T-helper 1 cell treated with Interleukin-12 subunit alpha and Interleukin-12 subunit beta and Interleukin-4 antibody, amounts not matched to agents 30 μg/mL and 1 μg/mL, for 36 hours (primary cell): ENCODE measurements at regions not wholly inside any gene's neighbourhood (a gene's known extent, or its start where the extent isn't known, plus 50 kb on each side); places are given as distances from the start of the nearest gene placed in this dataset.
"Not testable (repeated sequence)": the region's sequence is repeated elsewhere in the genome, so short reads cannot be mapped to it uniquely, and the experiment has no call there.

Experiments
- H3K27ac Mint-ChIP-seq: one replicate; pipeline ENCODE4 v1.8.0; 2021; ENCODE audit warnings: mild to moderate bottlenecking, mixed read lengths
- H3K27me3 Mint-ChIP-seq: one replicate; pipeline ENCODE4 v1.8.0; 2021; ENCODE audit warnings: low read depth, mixed read lengths
- H3K36me3 Mint-ChIP-seq: one replicate; pipeline ENCODE4 v1.8.0; 2021; ENCODE audit warnings: low read depth, mixed read lengths
- H3K4me1 Mint-ChIP-seq: one replicate; pipeline ENCODE4 v1.8.0; 2021; ENCODE audit warnings: low read depth, mixed read lengths
- H3K4me3 Mint-ChIP-seq: one replicate; pipeline ENCODE4 v1.8.0; 2021; ENCODE audit warnings: mild to moderate bottlenecking, moderate library complexity, mixed read lengths
- H3K9me3 Mint-ChIP-seq: one replicate; pipeline ENCODE4 v1.8.0; 2021; ENCODE audit warnings: mixed read lengths

DNA sequence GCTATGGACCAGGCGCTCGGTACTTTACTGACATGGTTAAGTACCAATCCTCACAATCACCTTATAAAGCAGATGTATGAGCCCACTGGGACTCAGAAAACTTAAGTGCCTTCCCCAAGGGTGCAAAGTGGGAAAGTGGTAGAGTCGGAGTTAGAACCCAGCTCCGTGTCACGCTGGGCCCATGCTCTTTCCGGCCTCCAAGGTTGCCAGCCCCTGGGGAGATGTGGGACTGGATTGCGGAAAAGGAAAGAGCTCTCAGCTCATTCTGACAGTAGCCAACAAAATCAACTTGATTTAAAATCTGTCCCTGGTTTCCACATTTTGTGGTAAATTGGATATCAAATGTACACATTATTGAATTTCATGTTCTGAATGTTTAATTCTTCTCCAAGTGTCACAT, 403.8 kb downstream of the DCDC2C start:
- no peaks in the 10 kb centered on the region for H3K36me3 Mint-ChIP-seq
- H3K27me3 Mint-ChIP-seq = no peaks in the 10 kb centered on the region
- H3K27ac Mint-ChIP-seq = no peak overlapping the region
- H3K9me3 Mint-ChIP-seq = no peaks in the 10 kb centered on the region
- no peak overlapping the region for H3K4me3 Mint-ChIP-seq
- H3K4me1 Mint-ChIP-seq = no peaks in the 10 kb centered on the region

DNA sequence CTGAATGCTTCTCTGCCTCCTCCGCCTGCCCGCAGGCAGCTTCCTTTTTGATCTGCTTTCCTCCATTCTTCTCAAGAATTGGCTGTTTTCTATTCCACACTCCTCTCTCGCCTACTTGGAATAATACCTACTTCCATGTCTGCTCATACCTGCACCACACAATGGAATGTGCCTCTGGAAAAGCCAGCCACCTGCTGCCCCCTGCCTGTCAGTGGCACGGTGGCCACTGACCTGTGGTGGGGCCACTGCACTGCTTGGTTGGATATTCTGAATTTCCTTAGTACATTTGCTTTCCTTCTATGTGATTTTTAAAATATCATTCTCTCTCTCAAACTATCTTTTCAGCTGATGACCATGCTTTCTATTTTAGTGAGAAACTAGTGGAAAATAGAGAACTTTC, 406.9 kb downstream of the DCDC2C start:
- Mint-ChIP-seq H3K9me3 (peaks cover 7% of the 10 kb centered on the region), H3K4me3 (no peak overlapping the region), H3K27ac (no peak overlapping the region), H3K27me3 (no peaks in the 10 kb centered on the region), H3K36me3 (no peaks in the 10 kb centered on the region), H3K4me1 (no peaks in the 10 kb centered on the region)

DNA sequence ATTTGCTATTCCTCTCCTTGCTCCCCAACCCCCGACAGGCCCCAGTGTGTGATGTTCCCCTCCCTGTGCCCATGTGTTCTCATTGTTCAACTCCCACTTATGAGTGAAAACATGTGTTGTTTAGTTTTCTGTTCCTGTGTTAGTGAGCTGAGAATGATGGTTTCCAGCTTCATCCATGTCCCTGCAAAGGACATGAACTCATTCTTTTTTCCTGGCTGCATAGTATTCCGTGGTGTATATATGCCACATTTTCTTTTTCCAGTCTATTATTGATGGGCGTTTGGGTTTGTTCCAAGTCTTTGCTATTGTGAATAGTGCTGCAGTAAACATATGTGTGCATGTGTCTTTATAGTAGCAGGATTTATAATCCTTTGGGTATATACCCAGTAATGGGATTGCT, 412.1 kb downstream of the DCDC2C start:
- H3K9me3 Mint-ChIP-seq = peaks cover 25% of the 10 kb centered on the region
- not testable (repeated sequence) for H3K4me3 Mint-ChIP-seq, H3K27me3 Mint-ChIP-seq, H3K36me3 Mint-ChIP-seq, H3K4me1 Mint-ChIP-seq, H3K27ac Mint-ChIP-seq

DNA sequence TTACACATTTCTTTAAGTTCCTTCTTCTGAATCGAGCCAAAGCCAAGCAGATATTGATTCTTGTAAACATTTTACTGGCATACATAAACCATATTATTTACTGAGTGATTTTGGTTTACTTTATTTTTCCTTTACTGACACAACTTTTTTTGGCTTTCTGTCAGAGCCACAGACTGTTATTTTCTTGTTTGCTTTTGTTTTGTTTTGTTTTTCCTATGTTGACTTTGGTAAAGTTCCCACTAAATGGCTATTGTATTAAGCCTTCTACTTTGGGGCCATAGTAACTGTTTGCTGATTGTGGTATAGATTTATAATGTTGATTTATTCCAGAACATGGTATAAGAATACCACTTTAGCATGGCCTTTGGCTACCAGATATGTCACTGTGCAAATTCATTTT, 419.4 kb downstream of the DCDC2C start:
- Mint-ChIP-seq H3K9me3 (peaks cover 14% of the 10 kb centered on the region), H3K4me3 (no peak overlapping the region), H3K27ac (no peak overlapping the region), H3K27me3 (no peaks in the 10 kb centered on the region), H3K4me1 (no peaks in the 10 kb centered on the region), H3K36me3 (no peaks in the 10 kb centered on the region)

DNA sequence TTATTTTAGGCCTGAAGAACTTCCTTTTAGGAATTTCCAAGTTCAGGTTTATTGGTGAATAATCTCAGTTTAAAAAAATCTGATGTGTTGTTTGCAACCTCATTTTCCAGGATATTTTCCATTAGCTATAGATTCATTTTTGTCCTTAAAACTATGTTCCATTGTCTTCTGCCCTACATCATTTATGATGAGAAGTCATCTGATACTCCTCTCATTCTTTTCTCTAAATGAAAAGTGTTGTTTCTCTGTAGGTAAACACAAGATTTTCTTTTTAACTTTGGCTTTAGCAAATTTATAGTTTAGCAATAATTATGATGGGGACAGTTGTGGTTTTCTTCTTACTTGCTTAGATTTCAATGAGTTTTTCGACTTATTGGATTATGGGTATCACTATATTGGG, 427.3 kb downstream of the DCDC2C start:
- Mint-ChIP-seq H3K4me1 (no peaks in the 10 kb centered on the region), H3K36me3 (no peaks in the 10 kb centered on the region), H3K4me3 (no peak overlapping the region), H3K27ac (no peak overlapping the region), H3K9me3 (peaks cover 24% of the 10 kb centered on the region), H3K27me3 (no peaks in the 10 kb centered on the region)

DNA sequence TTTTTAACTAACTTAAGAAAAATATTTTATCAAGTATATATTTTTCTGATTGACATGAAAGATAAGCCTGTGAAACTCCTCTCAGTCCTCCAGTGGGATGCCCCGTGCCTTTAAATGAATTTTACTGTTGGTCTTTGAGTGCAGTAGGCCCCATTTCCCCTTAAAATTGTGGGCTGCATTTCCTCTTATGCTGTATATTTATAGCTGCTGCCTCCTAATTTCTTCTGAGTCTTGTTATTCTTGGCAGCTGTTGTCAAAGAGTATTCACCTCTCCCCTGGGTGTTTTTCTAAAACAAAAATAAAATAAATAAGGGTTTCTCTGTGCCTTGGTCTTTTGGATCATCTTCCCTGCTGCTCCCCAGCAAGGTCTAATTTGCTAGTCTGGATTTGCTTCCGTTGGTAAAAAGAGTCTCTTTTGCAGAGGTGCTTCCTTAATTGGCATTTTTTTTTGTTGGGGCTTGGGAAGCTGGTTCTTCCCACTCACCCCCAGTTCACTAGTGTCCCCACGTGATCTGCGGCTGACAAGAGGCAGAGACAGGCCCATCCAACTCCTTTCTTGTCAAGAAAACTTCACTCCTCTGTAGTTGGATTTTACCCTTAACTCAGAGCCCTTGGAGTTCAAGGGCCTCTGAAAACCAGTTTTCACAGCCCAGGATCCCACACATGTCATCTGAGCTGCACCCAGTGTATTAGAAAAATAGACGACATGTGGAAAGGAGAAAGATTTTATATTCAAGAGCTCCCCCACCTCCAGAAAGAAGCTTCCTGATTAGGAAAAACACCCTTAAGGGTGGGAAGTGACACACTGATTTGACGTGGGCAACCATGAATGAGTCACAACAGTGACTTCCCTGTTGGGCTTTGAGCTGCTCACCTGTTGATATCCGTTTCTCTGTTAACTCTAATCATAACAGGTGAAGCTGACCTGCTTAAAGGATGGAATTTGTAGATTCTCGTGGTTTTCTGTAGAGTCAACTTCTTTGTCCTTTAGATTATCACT, 431.5 kb downstream of the DCDC2C start:
- Mint-ChIP-seq H3K9me3 (peaks cover 29% of the 10 kb centered on the region), H3K27ac (no peak overlapping the region), H3K4me3 (no peak overlapping the region), H3K4me1 (no peaks in the 10 kb centered on the region), H3K36me3 (no peaks in the 10 kb centered on the region), H3K27me3 (no peaks in the 10 kb centered on the region)

DNA sequence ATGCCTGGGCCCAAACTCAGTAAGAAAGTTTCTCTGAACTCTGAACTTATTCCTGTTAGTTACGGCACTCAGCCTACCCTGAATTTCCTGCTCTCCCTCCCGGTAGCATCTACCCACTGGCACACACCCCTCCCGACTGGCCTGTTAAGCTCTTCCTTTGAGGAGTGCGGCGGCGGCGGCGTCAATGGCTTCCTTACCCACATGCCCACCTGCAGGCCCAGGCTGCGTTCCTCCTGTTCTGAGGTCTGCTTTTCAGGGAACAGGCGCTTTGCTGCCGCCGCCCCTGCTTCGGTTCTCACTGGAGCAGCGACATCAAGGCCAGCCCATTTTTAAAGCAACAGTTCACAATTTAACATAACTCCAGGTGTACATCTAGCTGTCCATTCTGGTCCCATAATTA, 432.4 kb downstream of the DCDC2C start:
- H3K4me3 Mint-ChIP-seq = no peak overlapping the region
- no peaks in the 10 kb centered on the region for H3K27me3 Mint-ChIP-seq
- no peaks in the 10 kb centered on the region for H3K36me3 Mint-ChIP-seq
- H3K9me3 Mint-ChIP-seq = peaks cover 23% of the 10 kb centered on the region
- no peaks in the 10 kb centered on the region for H3K4me1 Mint-ChIP-seq
- no peak overlapping the region for H3K27ac Mint-ChIP-seq

DNA sequence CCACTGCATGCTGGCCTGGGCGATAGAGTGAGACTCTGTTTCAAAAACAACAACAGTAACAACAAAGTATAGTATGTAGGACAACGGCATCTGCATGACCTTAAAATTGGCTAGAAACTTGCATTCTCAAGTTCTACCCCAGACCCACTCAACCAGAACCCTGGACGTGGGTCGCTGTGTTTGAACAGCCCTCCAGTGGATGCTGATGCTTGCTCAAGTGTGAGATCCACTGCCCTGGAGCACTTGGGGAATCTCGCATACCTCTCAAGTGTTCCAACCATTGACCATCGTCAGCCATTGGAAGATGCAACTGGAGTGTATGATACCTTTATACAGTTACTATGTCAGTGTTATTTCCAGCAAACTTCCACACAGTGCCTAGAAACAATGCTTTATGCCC, 435.9 kb downstream of the DCDC2C start:
- Mint-ChIP-seq H3K36me3 (no peaks in the 10 kb centered on the region), H3K27ac (no peak overlapping the region), H3K4me3 (no peak overlapping the region), H3K9me3 (peaks cover 15% of the 10 kb centered on the region), H3K27me3 (no peaks in the 10 kb centered on the region), H3K4me1 (no peaks in the 10 kb centered on the region)

DNA sequence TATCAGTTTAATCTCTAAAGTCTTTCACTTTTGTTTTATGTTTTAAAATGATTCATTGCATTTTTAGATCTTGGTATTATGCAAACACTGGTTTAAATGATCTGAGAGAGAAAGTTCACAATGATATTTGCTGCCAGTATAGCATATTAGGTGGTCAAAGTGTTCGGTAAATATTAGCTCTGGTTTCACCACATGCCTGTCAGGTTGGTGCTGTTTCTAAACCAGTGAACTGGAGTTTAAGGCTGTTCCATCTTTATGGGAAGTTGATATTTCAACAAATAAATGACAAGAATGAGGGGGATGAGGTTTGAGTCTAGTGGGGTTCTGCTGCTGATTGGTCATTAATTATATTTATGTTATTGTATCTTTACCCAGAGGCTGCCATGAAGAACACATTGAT, 436.4 kb downstream of the DCDC2C start:
- H3K4me3 Mint-ChIP-seq = no peak overlapping the region
- H3K27ac Mint-ChIP-seq = no peak overlapping the region
- H3K27me3 Mint-ChIP-seq = no peaks in the 10 kb centered on the region
- peaks cover 19% of the 10 kb centered on the region for H3K9me3 Mint-ChIP-seq
- no peaks in the 10 kb centered on the region for H3K4me1 Mint-ChIP-seq
- no peaks in the 10 kb centered on the region for H3K36me3 Mint-ChIP-seq

DNA sequence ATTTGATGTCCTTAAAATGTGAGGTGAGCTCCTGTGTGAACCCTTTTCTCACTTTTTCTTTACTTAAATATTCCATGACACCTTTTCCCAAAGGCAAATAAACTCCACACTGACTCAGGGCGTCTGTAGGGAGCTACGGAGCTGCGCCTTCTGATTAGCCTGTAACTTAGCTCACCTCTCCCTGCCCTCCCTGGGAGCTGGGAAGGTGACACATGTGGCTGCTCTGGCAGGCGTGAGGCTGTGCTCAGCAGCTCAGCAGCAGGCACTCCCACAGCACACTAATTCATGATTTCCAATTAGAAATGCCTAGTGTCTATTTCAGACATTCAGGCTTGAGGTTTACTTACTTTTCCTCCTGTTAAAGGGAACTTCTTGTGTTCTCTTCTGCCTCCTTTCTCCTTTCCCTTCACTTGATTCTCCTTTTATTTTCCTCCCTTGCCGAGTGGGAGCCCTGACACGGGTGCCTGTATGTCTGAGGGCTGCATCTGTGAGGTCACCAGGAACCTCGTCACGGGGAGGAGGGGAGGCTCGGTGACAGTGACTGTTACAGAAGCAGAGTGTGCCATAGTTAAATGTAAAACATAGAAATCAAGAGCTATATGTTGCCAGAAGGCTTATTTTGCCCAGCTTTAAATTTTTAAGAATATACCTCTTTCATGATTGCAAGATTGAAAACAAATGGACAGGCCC, 437.1 kb downstream of the DCDC2C start:
- H3K27ac Mint-ChIP-seq = no peak overlapping the region
- H3K9me3 Mint-ChIP-seq = peaks cover 19% of the 10 kb centered on the region
- no peaks in the 10 kb centered on the region for H3K4me1 Mint-ChIP-seq
- no peak overlapping the region for H3K4me3 Mint-ChIP-seq
- H3K27me3 Mint-ChIP-seq = no peaks in the 10 kb centered on the region
- no peaks in the 10 kb centered on the region for H3K36me3 Mint-ChIP-seq

DNA sequence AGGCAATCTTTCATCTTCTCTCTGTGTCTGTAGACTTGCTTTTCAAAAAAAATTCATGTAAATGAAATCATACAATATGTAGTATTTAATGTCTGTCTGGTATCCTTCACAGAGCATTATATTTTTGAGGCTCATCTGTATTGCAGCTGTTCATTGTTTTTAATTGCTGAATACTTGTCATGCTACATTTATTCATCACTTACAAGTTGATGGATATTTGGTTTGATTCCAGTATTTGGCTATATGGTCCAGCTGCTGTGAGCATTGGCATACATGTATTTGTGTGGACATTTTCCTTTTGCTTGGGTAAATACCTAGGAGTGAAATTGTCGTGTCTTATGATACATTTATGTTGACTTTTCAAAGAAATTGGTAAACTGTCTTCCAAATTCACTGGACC, 441.4 kb downstream of the DCDC2C start:
- Mint-ChIP-seq H3K4me3 (no peak overlapping the region), H3K4me1 (no peaks in the 10 kb centered on the region), H3K36me3 (no peaks in the 10 kb centered on the region), H3K27me3 (no peaks in the 10 kb centered on the region), H3K27ac (no peak overlapping the region), H3K9me3 (peaks cover 25% of the 10 kb centered on the region)

DNA sequence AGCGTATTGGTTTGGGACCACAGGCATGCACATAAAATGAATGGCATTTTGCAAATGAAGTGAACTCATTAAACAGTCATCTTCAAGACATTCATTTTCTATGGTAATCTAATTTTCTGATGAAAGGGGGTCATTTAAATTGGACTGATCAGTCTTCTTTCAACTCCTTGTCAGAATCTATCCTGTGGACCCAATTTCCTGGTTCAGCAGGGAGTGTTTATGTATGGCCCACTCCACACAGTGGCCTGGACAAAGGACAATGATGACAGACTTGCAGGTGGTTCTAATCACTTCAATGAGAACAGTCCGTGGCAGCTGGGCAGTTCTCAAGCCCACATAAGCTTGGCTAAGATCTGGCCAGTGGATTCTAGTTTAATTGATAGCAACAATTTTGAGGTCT, 448.1 kb downstream of the DCDC2C start:
- no peak overlapping the region for H3K4me3 Mint-ChIP-seq
- H3K9me3 Mint-ChIP-seq = peaks cover 20% of the 10 kb centered on the region
- H3K27me3 Mint-ChIP-seq = no peaks in the 10 kb centered on the region
- no peaks in the 10 kb centered on the region for H3K36me3 Mint-ChIP-seq
- no peaks in the 10 kb centered on the region for H3K4me1 Mint-ChIP-seq
- H3K27ac Mint-ChIP-seq = no peak overlapping the region

DNA sequence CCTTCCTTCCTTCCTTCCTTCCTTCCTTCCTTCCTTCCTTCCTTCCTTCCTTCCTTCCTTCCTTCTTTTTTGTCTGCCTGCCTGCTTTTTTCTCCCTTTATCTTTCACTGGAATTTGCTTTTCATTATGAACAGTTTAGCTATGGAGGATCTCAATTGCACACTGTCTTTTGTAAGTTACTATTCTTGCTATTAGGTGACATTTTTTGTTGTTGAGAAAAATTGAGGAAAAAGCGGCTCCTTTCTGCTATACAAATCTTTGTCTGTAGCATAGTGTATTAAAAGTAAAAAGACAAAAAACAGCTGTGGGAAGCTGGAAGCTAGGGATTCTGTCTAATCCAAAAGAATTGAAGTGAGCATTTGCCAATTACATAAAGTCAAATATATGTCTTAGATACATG, 448.7 kb downstream of the DCDC2C start:
- Mint-ChIP-seq H3K36me3 (no peaks in the 10 kb centered on the region), H3K27me3 (no peaks in the 10 kb centered on the region), H3K27ac (no peak overlapping the region), H3K9me3 (peaks cover 20% of the 10 kb centered on the region), H3K4me1 (no peaks in the 10 kb centered on the region), H3K4me3 (no peak overlapping the region)

DNA sequence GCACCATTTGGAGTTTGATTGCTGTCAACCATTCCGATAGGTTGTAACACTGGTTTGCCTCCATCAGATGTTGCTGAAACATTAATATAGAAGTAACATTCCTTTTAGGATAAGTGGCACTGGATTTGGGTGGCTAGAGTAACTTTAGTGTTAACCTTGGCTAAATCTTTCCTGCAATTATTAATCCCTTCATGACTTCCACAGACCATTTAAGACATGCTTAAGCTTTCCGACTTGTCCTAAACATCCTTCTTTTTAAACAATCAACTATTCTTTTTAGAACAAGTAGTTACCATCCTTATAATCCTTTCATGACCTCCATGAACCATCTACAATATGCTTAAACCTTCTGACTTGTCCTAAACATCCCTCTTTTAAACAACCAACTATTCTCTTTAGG, 465.5 kb downstream of the DCDC2C start:
- Mint-ChIP-seq H3K27ac (no peak overlapping the region), H3K36me3 (no peaks in the 10 kb centered on the region), H3K4me3 (no peak overlapping the region), H3K4me1 (no peaks in the 10 kb centered on the region), H3K9me3 (peaks cover 31% of the 10 kb centered on the region), H3K27me3 (no peaks in the 10 kb centered on the region)

DNA sequence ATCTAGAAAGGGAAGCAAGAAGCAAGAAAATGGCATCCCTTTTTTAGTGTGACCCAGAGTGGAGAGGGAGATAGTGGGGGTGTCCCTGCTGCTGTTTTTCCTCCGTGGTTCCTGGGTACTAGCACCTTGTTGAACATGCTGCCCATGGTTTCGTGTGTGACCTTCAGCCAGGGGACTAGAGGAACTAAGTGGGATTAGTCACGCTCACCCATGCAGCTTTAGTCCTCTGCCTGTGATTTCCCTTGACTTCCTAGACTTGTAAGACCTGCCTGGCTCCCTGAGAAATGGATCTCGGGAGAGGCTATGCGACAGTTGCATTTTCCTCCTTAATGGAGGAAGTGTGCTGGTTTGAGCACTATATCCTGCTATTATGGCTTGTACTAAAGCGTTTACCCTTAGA, 471.4 kb downstream of the DCDC2C start:
- no peaks in the 10 kb centered on the region for H3K36me3 Mint-ChIP-seq
- H3K4me1 Mint-ChIP-seq = no peaks in the 10 kb centered on the region
- no peak overlapping the region for H3K27ac Mint-ChIP-seq
- H3K4me3 Mint-ChIP-seq = no peak overlapping the region
- H3K27me3 Mint-ChIP-seq = no peaks in the 10 kb centered on the region
- peaks cover 21% of the 10 kb centered on the region for H3K9me3 Mint-ChIP-seq
